Cardiac muscle cell (in vitro differentiated cells and primary cell): ENCODE measurements at regions not wholly inside any gene's neighbourhood (a gene's known extent, or its start where the extent isn't known, plus 50 kb on each side); places are given as distances from the start of the nearest gene placed in this dataset.

Experiments used
- DNase-seq, 2 donors: peaks; one replicate each; pipeline versions ENCODE4 v3.0.0 to v3.0.0-alpha.2; 2010 to 2017; ENCODE audit warnings: low read depth in 1 of 2, low spot score in 1 of 2
- H3K27ac ChIP-seq: fragments of 200-600 bp; sonication (generic); 2 replicates; pipeline ENCODE4 v1.5.1; 2016
- H3K27me3 ChIP-seq: fragments of 200-600 bp; sonication (generic); 2 replicates; pipeline ENCODE4 v1.6.0; 2016; ENCODE audit warnings: control low read depth
- H3K36me3 ChIP-seq: fragments of 200-600 bp; sonication (generic); 2 replicates; pipeline ENCODE4 v1.5.1; 2016; ENCODE audit warnings: control low read depth
- H3K4me1 ChIP-seq: fragments of 200-600 bp; sonication (generic); 2 replicates; pipeline ENCODE4 v1.8.1; 2017; ENCODE audit warnings: low read depth, mild to moderate bottlenecking, mixed run types
- H3K4me3 ChIP-seq: fragments of 200-600 bp; sonication (generic); 2 replicates; pipeline ENCODE4 v1.5.1; 2016; ENCODE audit warnings: mild to moderate bottlenecking
- H3K9me3 ChIP-seq: fragments of 200-600 bp; sonication (generic); 2 replicates; pipeline ENCODE4 v1.5.1; 2017; ENCODE audit warnings: low read depth, mild to moderate bottlenecking, control low read depth
- CTCF ChIP-seq: IDR thresholded peaks from 2 replicates; pipeline ENCODE4 v1.5.1; 2012; ENCODE audit warnings: low read depth, mild to moderate bottlenecking, low read length

- H3K27me3 ChIP-seq = peaks cover 73% of the 10 kb centered on the region
- H3K4me3 ChIP-seq = no peak overlapping the region
- H3K36me3 ChIP-seq = no peaks in the 10 kb centered on the region
- no peaks in the 10 kb centered on the region for H3K4me1 ChIP-seq
- DNase-seq = no peak
- TF ChIP-seq CTCF = no peak
- H3K27ac ChIP-seq = no peak overlapping the region
- H3K9me3 ChIP-seq = no peaks in the 10 kb centered on the region
Measured at GRCh38 chr20:21573259-21573658, 59.4 kb upstream of the NKX2-2 start.

- TF ChIP-seq CTCF = peak; percentile 85
- Histone ChIP-seq H3K27me3 (peaks cover 71% of the 10 kb centered on the region), H3K27ac (no peak overlapping the region), H3K9me3 (no peaks in the 10 kb centered on the region), H3K36me3 (no peaks in the 10 kb centered on the region), H3K4me1 (no peaks in the 10 kb centered on the region), H3K4me3 (no peak overlapping the region)
- DNase-seq = peak; percentile 6 to 39
Measured at GRCh38 chr20:21571841-21572690, 58.2 kb upstream of the NKX2-2 start.

GRCh38 chr20:21570285-21570992, 56.6 kb upstream of the NKX2-2 start:
- Histone ChIP-seq H3K27ac (no peak overlapping the region), H3K4me1 (no peaks in the 10 kb centered on the region), H3K27me3 (peaks cover 61% of the 10 kb centered on the region), H3K9me3 (no peaks in the 10 kb centered on the region), H3K4me3 (no peak overlapping the region), H3K36me3 (no peaks in the 10 kb centered on the region)
- no peak for TF ChIP-seq CTCF
- no peak for DNase-seq

GRCh38 chr20:21569586-21569985, 55.7 kb upstream of the NKX2-2 start:
- Histone ChIP-seq H3K27me3 (peaks cover 56% of the 10 kb centered on the region), H3K36me3 (no peaks in the 10 kb centered on the region), H3K27ac (no peak overlapping the region), H3K4me3 (no peak overlapping the region), H3K4me1 (no peaks in the 10 kb centered on the region), H3K9me3 (no peaks in the 10 kb centered on the region)
- no peak for TF ChIP-seq CTCF
- DNase-seq = no peak

- Histone ChIP-seq H3K27ac (no peak overlapping the region), H3K4me1 (no peaks in the 10 kb centered on the region), H3K4me3 (no peak overlapping the region), H3K36me3 (no peaks in the 10 kb centered on the region), H3K27me3 (peaks cover 19% of the 10 kb centered on the region), H3K9me3 (no peaks in the 10 kb centered on the region)
- no peak for TF ChIP-seq CTCF
- DNase-seq = no peak
Measured at GRCh38 chr20:21564127-21564773, 50.4 kb upstream of the NKX2-2 start.
